T-helper 22 cell (primary cell): ENCODE measurements at regions not wholly inside any gene's neighbourhood (a gene's known extent, or its start where the extent isn't known, plus 50 kb on each side); places are given as distances from the start of the nearest gene placed in this dataset.
"Not testable (repeated sequence)": the region's sequence is repeated elsewhere in the genome, so short reads cannot be mapped to it uniquely, and the experiment has no call there.

Source experiments
- DNase-seq: peaks from one replicate; pipeline ENCODE4 v3.0.0-alpha.2; 2020; ENCODE audit warnings: low read depth

DNA sequence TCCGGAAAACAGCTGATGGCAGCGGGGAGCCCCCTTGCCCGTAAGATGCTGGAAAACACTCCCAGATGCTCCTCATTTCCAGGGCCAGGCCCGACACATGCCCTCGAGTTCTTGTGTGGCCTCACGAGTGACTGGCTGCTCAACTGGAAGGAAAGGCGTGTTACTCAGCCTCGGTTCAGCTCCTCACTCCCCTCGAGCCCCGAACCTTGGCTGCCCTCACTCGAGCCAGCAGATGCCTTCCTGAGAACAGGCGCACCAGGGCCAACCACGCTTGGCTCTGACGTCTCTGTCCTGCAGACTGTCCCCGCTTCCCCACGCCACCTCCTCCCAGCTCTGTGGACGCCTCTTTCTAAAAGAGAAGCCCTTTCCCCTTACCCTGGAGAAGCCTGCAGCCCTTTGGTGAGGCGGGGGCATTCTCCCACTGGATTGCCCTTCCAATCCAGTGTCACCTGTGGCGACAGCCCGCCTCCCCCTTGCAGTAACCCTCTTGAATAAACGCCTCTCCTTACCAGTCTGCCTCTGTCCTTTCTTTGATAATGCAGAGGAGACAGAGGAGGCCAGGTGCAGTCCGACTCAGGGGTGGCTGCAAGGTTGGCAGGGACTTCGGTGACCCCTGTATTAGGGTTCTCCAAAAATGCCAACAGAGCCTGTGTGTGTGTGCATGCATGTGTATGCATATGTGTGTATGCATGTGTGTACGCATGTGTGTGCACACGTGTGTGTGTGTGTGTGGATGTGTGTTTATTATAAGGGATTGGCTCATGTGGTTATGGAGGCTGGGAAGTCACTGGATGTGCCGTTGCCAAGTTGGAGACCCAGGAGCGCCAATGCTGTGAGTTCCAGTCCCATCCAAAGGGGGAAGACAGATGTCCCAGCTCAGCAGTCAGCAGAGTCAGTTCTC, 166.3 kb downstream of the KIF26A start:
- no peak for DNase-seq

DNA sequence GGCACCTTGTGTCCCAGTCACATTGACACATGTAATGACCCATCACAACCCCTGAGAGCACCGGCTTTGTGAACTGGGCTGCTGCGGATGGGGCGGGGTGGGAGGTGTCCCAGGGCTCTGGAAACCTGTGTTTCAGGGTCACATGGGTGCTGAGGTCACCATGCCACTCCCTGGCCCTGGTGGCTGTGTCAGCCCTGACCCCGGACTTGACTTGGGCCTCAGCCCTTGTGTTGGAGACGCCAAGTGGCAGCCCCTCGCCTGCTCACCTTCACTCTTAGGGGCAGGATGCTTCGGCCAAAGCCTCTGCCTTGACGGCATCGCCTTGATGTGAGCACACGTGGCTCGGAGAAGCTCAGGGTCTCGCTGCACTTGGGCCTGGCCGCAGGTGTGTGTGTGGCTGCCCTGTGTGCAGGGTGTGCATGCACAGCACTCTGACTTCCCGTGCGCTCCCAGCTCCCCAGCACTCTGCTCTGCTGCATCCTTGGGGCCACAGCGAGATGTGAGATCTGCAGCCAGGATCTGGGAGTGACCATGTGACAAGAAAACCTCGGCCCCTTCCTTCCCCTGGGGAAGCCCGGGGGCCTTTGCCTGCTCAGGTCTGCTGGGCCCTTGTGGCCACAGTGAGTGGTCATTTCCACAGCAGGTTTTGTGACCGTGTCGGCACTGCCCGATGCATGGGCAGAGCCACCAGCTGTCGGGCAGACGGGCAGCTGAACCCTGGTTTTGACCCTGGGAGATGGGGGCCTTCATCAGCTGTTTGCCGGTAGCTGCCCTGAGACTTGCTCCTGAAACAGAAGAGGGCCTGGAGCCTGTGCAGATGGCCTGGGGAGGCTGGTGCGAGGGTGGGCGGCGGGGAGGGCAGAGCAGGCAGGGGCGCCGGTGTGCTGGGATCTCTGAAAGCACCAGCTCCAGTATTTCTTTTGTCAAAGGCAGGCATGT, 167.4 kb downstream of the KIF26A start:
- no peak for DNase-seq

DNA sequence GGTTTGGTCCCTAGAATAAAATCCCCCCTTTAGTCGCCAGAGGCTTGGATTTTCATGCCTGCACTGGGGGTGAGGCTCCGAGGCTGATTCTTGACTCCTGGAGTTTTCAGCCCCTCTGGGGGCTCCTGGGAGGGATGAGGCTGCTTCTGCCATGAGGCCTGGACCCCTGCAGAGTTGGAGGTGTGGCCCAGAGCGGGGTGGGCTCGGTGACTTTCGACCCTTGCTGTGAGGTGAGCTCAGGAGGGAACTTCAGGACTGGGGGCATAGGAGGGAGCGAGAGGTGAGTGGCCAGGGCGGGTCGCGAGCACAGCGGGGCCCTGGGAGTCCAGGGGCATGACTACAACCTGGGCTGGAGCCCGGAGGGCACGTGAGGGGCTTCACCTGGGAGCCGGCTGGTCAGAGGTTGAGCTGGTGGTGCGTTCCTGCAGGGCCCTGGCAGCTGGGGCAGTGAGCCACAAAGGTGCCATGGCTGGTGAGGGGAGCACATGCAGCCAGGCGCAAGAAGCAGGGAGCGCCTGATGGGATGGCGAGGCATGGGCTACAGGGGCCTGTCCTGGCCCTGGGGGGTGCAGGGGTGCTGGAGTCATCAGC, 168.2 kb downstream of the KIF26A start:
- no peak for DNase-seq

DNA sequence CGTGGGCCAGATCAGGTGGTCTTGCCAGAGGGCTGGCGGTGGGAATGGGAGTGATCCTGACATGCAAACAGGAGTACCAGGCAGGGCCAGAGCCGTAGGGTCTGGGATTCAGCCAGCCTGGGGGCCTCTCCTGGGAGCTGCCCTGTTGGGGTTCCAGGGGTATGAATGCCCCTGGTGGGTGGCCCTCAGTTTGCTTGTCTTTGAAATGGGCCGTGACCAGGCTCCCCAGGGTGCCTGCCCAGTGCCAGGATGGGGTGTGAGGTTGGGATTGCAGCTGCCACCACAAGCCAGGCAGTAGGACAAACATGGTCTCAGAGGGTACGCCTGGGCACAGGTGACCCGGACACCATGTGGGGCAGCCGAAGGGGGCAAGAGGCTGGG, 168.8 kb downstream of the KIF26A start:
- DNase-seq: no peak

DNA sequence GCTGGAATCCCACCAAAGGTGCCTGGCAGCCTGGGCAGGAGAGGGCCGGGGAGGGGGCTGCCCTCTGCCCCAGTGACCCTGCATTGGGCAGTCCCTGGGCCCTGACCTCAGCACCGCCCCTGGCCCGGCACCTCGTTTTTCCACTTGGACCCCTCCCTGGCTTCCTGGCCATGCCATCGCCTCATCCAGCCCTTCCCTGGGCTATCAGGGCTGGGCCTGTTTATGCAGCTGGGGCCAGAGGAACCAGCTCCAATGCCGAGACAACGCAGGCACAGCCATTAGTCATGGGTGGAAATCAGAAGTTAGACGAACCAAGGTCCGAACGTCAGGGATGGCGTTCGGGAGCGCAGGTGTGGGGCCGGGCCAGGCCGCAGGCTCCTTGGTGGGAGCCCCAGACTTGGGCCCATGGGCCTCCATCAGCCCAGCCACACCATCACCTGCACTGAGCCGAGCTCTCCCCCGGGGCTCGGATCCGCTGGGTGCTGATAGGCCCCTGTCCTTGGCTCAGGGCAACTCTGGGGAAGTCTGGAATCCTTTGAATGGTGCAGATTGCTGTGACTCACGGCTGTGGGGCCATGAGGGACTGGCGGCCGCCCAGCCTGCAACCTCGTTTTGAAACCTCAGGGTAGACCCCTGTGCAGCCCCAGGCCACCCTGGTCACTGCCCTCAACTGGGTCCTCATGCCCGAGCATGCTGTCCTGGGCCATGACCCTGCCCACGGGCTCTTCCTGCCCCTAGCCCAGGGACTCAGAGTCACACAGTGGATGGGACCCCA, 169.4 kb downstream of the KIF26A start:
- no peak for DNase-seq

DNA sequence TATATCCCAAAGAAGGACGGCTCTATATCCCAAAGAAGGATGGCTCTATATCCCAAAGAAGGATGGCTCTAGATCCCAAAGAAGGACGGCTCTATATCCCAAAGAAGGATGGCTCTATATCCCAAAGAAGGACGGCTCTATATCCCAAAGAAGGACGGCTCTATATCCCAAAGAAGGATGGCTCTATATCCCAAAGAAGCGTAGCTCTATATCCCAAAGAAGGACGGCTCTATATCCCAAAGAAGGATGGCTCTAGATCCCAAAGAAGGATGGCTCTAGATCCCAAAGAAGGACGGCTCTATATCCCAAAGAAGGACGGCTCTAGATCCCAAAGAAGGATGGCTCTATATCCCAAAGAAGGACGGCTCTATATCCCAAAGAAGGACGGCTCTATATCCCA, 170.1 kb downstream of the KIF26A start:
- DNase-seq: not testable (repeated sequence)

DNA sequence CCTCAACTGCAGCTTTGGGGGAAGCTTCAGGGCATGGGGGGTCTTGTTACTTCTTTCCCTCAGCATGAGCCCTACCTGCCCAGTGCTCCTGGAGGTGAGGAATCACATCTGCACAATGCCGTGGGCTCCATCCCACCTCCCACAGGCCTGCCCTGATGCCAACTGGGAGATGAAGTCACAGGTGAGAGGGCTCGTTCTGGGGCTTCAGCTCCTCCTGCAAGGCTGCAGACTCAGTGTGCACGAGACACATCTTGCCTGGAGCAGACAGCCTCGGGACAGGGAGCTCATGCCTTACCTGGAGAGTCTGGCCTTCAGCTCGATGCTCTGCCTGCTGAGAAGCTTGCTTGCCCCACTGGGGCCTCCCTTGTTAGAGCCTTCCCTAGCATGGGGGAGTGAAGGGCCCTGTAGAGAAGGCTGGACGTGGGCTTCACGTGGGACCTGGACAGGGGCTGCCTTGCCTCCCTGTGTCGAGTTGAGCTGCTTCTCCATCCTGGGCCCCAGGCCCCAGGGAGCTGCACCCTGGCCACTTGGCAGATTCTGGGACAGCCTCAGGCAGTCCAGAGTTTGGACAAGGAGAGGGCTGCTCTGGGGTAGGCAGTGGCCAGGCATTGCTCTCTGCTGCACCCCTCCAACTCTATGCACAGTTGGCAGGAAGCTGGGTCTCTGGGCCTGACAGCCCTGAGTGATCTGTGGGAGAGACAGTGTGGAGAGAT, 171.4 kb downstream of the KIF26A start:
- DNase-seq: no peak

DNA sequence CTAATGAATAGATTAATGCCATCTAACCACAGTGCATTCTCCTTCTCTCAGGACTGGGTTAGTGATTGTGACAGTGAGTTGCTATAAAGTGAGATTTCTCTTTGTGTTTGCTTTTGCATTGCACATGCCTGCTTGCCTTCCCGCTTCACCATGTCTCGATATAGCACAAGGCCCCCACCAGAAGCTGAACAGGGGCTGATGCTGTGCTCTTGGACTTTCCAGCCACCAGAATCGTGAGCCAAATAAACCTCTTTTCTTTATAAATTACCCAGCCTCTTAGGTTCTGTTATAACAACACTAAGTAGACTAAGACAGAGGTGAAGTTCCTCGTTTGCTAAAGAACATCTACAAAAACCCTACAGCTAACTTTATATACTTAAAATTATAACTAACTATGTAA, 173.0 kb downstream of the KIF26A start:
- DNase-seq: no peak

DNA sequence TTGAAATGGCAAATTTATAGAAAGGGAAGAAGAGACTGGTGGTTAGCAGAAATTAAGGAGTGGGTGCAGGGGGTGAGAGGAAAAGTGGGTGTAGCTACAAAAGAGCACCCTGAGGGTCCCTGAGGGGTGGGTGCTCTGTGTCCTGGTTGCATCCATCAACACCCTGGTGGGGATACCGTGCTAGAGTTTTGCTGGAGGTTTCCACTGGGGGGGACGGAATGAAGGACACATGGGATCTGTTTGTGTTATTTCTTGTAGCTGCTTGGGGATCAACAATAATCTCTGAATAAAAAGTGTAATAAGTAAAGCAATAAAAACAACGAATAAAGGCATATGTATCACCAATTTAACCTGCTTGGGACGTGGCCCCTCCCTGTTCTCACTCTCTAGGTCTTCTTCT, 175.3 kb downstream of the KIF26A start:
- DNase-seq: no peak

DNA sequence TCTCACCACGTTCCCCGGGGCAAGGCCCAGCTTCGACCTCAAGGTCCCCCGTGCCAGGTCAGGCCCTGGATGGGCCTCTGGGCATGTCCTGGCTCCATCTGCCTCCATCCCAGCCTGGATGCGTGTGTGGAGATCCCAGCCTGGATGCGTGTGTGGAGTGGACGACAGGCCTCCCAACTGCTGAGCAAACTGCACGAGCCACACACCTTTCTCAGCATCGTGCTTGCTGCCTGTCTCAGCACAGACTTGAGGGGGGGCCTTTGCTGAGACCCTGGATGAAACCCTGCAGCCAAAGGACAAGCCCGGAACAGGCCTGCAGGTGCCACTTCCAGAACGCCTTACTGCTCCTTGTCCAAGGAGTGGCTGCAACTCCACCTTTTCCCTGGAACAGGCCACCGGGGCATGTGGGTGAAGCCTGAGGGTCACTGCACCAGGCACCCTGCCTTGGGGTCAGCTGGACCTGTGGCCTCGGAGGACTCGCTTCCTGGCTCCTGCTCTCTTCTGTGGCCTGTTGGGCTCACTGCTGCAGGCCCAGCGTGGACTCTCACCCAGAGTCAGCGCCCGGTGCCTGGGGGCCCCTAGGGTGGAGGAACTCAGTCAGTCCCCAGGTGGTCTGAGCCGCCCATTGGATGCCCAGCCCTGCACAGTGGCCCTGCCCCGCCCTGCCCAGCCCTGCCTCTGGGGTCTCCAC, 176.0 kb downstream of the KIF26A start:
- no peak for DNase-seq

DNA sequence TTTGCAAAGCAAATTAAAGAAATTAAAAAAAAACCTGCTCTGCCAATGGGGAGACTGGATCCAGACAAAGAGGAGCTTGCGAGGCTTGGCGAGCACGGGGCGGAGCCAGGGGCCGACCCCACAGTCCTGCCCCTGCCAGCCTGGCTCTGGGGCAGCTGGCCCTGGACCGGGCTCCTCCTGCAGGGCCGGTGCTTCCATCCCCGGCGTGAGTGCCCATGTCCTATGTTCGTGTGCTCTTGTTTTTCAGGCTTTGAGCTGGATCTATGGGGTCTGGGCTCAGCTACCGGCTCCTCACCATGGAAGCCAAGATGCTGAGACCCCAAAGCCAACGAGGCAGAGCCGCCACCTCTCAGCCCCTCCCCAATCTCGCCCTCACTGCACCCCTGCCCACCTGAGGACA, 176.8 kb downstream of the KIF26A start:
- no peak for DNase-seq

DNA sequence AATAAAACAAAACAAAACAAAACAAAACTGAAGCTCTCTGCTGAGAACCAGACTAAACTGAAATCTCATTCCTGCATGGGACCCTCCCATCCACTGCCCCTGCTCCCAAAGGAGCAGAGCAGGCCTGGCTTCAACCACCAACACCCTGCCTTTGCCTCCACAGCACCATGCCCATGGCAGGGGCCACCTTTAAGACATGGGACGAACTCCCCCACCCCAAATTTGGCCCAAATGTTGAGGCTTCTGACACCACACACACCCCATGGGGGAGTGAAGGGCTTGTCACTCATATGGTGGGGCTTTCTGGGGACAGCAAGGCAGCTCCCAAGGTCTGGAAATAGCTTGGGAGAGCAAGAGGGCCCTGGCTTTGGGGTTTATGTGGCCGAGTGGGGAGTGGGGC, 177.2 kb downstream of the KIF26A start:
- DNase-seq: no peak

DNA sequence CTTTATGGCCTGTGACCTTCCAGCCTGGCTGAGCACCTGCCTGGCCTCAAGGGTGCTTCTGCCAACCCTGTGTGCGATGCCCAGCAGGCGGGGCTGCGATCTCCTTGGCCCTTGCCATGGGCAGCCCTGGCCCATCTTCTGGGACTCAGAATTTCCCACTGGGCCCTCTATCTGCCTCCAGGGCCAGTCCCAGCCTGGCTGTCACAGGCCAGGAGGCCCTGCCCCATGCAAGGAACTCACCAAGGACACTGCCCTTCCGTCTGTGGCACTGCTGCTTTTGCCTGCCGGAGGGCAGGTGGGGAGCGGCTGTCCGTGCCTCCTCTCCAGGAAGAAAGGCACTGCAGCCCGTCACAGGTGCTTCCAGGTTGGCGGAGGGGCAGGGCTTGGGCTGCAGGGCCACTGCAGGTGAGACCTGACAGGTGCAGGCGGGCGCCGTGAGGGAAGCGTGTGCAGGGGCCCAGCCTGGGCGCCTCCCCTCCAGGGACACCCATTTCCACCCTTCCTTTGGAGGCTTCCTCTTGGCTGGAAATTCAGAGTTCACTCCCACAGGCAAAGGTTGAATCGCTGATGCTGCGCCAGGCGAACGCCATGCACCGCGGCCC, 177.8 kb downstream of the KIF26A start:
- no peak for DNase-seq

DNA sequence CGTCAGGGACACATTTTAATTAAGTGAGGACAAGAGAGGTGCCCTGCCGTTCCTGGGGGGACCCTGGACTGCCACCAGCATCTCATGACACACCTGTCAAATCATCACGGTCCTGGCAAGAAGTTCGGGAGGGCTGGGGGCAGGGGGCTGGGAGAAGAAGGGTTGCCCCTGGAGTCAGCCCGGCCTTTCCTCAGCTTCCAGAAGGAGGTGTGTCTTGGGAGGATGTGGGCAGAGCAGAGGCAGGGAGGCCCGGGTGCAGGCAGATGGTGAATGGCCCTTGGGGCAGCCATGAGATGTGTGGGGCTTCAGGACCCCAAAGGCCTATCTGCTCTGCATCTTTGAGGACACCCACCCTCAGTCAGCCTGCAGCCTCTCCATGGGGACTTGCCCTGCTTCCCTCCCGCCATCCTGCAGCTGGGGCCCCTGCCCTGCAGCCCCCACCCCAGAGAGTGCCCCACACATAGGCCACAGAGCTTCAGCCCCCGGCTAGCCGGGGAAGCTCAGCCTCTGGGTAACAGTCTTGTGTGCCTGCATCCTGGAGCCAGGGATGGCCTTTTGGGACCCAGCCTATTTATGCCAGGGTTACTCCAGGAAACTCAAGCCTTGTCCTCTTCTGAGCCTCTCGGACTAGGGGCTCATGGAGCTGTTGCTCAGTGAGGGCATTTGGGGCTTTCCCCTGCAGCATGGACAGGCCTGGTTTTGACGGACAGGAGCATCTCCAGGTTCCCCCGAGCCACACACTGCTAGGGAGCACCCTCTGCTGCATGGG, 178.5 kb downstream of the KIF26A start:
- no peak for DNase-seq

DNA sequence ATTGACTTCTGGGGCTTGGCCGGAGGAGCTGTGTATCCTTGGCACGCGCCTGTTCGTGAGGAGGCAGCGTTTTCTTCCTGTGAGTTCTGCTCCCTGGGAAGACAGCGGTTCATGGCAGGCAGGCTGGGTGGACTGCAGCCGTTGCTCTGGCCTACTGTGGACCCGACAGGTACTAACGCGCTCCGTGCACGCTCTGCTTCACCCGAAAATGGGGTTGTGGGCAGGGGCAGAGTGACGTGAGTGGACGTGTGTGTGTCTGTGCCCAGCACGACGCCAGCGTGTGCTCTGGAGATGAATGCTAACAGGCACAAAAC, 179.1 kb downstream of the KIF26A start:
- DNase-seq: no peak

DNA sequence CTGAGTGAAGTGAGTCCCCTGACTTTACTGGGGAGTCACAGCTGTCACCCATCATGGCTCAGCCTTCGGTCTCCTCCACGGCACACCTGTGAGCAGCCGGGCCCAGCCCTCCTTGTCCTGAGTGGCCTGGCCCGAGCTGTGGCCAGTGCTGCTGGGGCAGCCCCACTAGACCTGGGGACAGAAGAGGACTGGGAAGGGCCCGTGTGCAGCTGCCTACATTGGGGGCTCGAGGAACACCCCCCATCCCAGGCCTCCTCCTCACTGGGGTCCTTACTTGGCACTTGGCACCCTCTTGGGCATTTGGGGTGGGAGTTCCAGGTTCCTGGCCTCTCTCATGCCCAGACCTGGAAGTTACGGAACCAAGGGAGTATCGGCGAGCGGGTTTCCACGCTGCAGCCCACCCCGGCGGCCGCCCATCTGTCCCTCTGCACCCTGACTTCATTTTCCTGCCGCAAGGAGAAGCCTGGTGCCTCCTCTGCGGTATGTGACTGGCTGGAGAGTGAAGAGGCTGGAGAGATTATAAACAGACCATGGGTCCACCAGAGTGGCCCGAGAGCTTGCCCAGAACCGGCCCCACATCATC, 179.7 kb downstream of the KIF26A start:
- no peak for DNase-seq

DNA sequence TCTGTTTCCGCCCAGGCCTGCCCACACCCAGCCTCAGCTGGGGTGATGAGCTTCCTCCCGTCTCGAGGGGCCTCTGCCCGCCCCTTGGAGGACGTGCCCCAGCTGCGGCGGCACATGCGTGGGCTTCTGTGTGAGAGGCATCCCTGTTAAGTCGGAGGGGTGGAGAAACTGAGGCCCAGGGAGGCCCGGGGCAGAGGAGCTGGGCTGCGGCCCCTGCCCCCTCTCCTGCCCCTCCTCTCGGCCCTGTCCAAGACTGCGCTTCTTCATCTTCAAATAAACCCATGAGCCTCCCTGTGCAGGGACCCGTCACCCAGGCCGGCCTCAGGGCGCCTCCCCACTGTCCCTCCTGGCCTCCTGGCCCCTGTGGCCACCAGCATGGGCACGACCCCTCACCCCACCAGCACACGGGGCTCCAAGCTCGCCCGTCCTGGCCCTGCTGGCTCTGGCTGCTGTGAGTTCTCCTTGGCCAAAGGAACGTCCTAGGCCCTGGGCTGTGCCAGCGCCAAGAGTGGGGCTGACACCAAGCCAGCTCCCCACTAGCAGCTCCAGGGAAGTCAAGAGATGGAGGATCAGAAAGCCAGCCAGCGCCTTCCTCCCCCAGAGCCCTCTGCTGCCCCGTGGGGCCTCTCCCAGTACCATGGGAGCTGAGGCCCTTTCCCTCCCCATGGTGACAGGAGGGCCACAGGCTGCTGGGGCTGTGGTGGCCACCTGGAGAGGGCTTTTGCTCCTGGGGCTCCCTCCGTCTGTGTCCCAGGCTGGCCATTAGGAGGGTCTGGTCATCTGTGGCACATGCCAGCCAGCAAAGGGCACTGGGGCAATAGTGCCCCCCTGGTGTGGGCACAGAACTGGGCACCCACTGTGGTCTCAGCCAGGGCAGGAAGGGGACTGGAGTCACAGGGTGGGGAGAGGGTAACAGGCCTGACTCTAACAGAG, 180.4 kb downstream of the KIF26A start:
- DNase-seq: no peak
